ENCODE measurements at regions not wholly inside any gene's neighbourhood (a gene's known extent, or its start where the extent isn't known, plus 50 kb on each side); places are given as distances from the start of the nearest gene placed in this dataset.

DNA sequence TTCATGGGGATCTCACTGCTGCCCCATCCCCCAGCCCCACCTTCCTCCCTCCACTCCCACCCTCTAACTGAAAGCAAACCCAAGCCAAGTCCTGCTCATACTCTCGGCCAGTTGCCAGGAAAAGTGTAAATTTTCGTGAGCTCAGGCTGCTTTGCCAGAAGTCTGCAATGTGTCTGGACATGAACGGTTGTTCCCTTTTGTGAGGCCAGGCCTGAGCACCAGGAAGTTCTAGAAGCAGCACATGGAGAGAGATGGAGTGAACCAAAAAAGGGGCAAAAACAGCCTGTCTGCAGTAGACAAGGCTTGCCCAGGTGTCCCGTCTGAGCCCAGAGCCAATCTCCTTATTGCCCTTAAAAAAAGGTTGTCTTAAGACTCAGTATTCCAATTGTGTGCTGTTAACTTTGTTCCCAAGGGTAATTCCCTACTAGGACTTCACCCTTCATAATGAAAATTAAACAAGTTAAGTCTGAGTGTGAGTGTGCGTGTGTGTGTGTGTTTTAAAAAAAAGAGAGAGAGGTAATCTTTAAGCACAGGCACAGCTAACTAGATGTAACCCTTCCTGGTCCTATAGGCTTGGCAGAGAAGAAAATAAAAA is 247.1 kb downstream of the BCL11A start:
- H3K36me3 ChIP-seq (ENCODE audit: control insufficient read depth, insufficient read depth, low read length) = no peaks in the 10 kb centered on the region
- no peak overlapping the region for H3K4me3 ChIP-seq (ENCODE audit: low read depth, low read length)
- TF ChIP-seq, protein P1, sequence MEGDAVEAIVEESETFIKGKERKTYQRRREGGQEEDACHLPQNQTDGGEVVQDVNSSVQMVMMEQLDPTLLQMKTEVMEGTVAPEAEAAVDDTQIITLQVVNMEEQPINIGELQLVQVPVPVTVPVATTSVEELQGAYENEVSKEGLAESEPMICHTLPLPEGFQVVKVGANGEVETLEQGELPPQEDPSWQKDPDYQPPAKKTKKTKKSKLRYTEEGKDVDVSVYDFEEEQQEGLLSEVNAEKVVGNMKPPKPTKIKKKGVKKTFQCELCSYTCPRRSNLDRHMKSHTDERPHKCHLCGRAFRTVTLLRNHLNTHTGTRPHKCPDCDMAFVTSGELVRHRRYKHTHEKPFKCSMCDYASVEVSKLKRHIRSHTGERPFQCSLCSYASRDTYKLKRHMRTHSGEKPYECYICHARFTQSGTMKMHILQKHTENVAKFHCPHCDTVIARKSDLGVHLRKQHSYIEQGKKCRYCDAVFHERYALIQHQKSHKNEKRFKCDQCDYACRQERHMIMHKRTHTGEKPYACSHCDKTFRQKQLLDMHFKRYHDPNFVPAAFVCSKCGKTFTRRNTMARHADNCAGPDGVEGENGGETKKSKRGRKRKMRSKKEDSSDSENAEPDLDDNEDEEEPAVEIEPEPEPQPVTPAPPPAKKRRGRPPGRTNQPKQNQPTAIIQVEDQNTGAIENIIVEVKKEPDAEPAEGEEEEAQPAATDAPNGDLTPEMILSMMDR (IDR thresholded peaks at IDR 0.05; ENCODE audit: insufficient read depth, low read length, poor library complexity, severe bottlenecking) = no peak
- H3K27me3 ChIP-seq (ENCODE audit: control insufficient read depth, insufficient read depth, low read length) = no peaks in the 10 kb centered on the region
- no peak for DNase-seq (ENCODE audit: low read depth)

DNA sequence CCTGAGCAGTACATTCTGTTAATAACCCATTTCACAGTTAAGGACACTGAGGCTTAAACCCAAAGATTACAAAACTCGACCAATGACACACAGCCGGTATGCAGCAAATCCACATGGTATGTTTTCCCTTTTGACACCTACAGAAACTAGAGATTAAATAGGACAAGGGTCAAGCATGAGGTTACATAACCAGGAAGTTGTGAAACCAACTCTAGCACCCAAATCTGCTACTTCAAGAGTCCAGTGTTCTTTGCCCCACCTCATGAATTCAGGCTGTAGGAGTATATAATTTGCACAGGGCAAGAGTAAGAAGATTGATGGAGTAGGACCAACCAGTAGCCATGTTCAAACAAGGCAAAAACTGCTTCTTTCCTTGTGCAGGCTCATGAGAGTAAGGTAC is 249.8 kb downstream of the BCL11A start:
- no peak for DNase-seq (ENCODE audit: low read depth)
- Histone ChIP-seq H3K4me3 (ENCODE audit: low read depth, low read length) (no peak overlapping the region), H3K36me3 (ENCODE audit: control insufficient read depth, insufficient read depth, low read length) (no peaks in the 10 kb centered on the region), H3K27me3 (ENCODE audit: control insufficient read depth, insufficient read depth, low read length) (no peaks in the 10 kb centered on the region)
- TF ChIP-seq, protein P1 (IDR thresholded peaks at IDR 0.05; ENCODE audit: insufficient read depth, low read length, poor library complexity, severe bottlenecking) = no peak

DNA sequence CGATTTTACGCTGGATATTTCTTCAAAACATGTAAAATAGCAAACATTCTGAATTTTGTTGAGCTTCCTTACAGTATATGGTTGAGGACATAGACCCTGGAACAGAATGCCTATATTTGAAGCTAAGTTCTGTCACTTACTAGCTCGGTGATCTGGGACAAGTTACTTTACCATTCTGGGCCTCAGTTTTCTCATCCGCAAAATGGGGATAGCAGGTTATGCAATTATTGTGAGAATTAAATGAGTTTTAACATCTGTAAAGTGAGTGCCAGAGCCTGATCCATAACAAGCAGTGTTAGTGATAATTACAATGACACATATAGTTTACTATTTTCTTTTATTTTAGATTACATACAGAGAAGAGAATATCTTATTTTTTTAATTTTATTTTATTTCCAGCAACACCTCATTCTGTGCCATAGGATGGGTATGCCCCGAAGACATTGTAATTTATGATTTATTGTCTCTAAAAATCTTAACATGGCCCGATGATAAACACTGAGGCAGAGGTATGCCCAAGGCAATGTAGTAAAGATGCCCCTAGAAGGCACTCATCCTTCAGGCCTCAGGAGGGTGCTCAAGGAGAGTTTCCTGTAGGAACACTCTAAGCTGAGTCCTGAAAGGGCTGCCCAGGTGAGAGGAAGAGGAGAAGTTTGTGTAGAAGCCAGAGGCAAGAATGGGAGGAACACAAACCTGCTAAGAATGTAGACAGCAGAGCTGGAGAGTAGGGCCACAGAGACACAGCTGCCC is 250.9 kb downstream of the BCL11A start:
- no peaks in the 10 kb centered on the region for H3K36me3 ChIP-seq (ENCODE audit: control insufficient read depth, insufficient read depth, low read length)
- H3K27me3 ChIP-seq (ENCODE audit: control insufficient read depth, insufficient read depth, low read length) = no peaks in the 10 kb centered on the region
- H3K4me3 ChIP-seq (ENCODE audit: low read depth, low read length) = no peak overlapping the region
- TF ChIP-seq, protein P1 (IDR thresholded peaks at IDR 0.05; ENCODE audit: insufficient read depth, low read length, poor library complexity, severe bottlenecking) = no peak
- DNase-seq (ENCODE audit: low read depth) = no peak

DNA sequence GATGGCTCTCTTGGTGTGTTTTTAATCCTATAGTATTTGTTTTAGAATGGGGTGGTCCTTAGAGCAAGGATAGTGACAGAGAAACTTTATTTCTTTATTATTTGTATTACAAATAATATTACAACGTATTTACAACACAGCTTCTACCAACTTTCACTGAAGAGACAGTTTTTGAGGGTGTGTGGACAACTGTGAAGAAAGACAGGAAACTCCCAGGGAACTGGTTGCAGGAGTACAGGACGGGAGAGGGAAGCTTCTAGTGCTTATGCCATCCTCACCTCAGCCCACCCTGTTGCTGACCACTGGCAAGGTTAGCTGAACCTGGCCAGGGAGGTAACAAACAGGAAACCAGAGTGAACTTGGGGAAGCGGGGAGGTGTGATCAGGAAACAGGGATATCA is 251.7 kb downstream of the BCL11A start:
- H3K27me3 ChIP-seq (ENCODE audit: control insufficient read depth, insufficient read depth, low read length) = no peaks in the 10 kb centered on the region
- no peaks in the 10 kb centered on the region for H3K36me3 ChIP-seq (ENCODE audit: control insufficient read depth, insufficient read depth, low read length)
- TF ChIP-seq, protein P1 (IDR thresholded peaks at IDR 0.05; ENCODE audit: insufficient read depth, low read length, poor library complexity, severe bottlenecking) = no peak
- DNase-seq (ENCODE audit: low read depth) = no peak
- H3K4me3 ChIP-seq (ENCODE audit: low read depth, low read length) = no peak overlapping the region

DNA sequence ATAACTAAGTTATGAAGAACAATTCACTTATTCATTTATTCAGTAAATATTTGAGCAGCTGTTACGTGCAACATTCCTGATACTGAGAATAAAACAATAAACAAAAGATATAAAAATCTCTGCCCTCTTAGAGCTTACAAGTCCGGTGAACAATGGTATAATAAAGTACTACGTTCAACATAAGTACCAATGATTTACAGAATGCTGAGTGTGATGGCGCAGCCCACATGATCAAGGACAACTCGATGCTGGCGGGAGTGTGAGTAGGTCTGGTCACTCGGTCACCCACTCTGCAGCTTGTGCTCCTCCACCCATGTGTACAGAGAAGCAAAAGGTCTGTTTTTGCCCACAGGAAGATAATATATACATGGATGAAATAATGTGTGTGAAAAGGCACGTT is 254.3 kb downstream of the BCL11A start:
- TF ChIP-seq, protein P1 (IDR thresholded peaks at IDR 0.05; ENCODE audit: insufficient read depth, low read length, poor library complexity, severe bottlenecking) = no peak
- Histone ChIP-seq H3K4me3 (ENCODE audit: low read depth, low read length) (no peak overlapping the region), H3K36me3 (ENCODE audit: control insufficient read depth, insufficient read depth, low read length) (no peaks in the 10 kb centered on the region), H3K27me3 (ENCODE audit: control insufficient read depth, insufficient read depth, low read length) (no peaks in the 10 kb centered on the region)
- no peak for DNase-seq (ENCODE audit: low read depth)

Measured in kidney epithelial cell (primary cell).